HG03558 (cell line): ENCODE measurements at regions not wholly inside any gene's neighbourhood (a gene's known extent, or its start where the extent isn't known, plus 50 kb on each side); places are given as distances from the start of the nearest gene placed in this dataset.

Experiments used
- ATAC-seq: cut with Tn5 transposase; IDR thresholded peaks from one replicate; pipeline ENCODE4 v1.9.1; 2021; ENCODE audit warnings: moderate number of reproducible peaks; ENCODE audit not compliant: unreplicated experiment; ENCODE audit errors: extremely low read depth

DNA sequence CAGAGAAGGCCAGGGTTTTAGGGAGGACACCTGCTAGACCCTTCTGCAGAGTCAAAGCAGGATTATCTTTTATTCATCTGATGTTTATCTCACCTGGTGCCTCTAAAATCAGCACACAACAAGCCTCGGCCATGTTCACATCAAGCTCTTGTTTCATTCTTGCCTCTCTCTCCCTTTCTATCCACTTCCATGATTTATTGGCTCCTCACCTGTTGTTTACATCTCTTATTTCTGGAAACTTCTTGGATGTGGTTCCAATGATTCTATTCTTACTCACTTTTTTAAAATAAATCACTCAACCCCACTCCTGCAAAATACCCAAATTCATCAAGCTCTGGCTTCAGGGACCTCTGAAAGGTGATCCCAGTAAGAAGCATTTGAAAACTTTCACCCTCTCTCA lies 407.0 kb upstream of the KLF4 start:
- ATAC-seq = no peak

DNA sequence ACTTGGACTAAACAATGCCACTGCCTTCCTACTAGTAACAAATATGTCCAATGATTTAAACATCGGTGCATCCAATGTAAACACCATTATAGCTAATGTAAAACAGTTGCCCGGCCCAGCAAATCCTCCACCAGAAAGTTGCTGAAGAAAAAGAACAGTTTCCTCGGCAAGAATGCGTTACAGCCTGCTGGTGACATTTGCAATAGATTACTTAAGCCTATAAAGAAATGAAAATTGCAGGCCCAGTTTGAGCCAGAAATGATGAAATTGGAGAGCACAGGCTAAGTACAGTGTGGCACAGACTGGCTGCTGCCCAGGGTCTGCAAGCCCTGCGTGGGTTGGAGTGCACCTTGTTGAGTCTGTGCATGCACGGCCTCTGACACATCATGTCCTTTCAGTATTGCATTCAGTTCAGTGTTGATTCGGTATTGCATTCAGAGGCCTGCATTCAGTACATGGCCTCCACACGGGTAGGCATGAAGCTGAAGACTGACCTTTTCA lies 406.0 kb upstream of the KLF4 start:
- no peak for ATAC-seq

DNA sequence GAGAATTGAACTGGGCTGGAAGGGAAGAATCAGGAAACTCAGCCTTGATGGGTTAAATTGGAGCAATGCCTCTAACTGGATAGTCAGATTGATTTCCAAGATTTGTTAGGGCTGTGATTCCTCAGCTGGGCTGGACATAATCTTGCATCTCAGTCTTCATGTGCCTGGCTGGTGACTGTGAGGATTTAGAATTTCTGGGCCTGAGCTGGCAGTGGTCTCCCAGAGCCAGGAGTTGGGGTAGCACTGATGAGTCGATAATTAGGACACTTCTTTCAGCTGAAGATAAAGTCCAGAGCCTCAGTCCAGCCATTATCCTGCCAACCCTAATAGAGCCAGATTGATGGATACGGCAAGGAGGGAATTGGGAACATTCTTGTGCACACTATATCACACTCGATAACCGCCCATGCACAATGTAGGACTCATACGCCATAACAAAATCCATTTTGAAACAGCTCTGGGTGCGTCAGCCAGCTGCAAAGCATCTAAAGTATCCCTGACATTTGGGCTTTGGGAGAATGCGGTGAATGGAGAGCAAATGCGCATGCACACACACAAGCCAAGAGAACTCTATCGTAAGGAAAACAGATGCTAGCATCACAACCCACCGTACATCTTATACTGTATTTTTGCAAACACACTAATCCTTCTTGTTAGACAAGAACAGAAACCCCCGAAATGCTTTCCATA lies 405.1 kb upstream of the KLF4 start:
- ATAC-seq = no peak

DNA sequence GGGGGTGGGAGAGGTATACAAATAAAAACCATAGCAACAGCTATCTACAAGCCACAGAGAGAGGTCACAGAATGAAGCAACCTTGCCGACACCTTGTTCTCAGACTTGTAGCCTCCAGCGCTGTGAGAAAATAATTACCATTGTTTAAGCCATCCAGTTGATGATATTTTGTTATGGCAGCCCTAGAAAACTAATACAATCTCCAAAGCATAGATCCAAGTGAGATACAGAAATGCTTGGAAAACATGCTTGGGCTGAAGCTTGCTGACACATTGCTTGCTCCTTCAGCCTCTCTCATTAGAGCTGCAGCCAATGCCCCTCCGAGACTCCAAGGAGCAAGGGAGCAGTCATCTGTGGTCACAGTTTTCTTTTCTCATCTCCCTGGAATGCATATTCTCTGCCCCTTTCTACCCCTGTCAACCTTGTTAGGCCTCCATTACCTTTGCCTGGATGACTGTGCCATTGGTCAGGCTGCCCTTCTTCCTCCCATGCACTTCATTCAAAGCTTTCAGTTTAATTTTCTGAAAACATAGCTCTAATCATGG lies 401.4 kb upstream of the KLF4 start:
- no peak for ATAC-seq

DNA sequence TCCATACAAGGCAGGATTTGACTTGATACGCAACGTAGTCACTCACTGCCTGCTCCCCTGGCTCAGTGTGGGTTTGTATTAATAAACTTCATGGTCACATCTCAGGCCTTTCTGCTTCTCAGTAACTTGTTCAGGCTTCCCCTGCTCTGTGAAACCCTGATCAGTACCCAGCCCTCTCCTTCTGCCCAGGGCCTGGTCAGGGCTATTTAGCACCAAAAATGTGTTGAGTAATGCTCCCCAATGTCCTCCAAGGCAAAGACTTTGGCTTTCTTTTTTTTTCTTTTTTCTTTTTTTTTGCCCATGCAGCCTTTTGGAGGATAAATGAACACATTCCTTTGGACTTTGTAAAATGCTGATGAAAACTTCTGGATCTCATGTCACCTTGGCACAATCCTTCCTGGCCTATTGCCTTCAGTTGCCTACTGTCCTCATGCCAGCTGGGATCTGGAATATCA lies 399.2 kb upstream of the KLF4 start:
- no peak for ATAC-seq

DNA sequence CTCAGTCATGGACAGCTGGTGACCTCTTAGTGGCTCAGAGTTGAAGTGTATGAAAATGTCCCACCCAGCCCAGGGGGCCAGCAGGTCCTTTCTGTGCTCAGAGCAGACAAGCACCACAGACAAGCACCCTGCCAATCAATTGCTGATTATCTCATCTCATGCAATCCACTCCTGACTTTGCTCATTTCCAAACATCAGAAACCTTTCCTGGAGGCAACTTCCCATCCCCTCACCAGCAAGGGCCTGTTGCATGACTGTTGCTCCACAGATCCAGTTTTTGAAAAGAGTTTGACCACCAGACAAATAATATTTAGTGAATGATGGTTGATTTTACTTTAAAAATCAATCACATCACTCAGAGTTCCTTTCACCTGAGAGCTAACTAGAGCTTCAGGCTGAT lies 397.3 kb upstream of the KLF4 start:
- ATAC-seq = no peak

DNA sequence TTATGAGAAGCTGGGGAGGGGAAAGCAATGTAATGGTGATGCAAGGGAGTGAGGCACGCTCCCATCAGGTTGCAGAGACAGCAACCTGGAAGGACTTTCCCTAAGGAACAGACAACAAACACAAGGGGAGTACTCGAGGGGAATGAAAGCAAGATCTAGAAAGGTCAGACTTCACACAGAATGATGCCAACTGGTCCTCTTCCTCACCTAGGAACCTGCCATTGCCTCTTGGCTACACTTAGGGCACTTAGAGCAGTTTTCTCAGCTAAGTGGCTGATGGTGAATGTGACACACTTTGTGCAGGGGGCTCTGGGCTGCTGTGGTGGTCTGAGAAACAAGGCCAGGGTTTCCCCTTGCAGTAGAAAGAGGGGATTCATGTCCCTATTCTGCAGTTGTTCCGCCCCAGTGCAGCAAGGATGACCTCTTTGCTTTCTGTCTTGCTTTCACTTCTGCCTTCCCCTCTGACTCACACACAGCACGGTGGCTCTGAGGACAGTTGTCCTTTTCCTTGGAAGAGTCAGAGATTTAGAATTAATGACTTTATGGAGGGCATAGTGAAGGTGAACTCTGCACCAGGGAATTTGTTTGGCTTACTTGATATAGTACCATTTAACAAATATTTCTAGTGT lies 394.0 kb upstream of the KLF4 start:
- peak; percentile 93 for ATAC-seq

DNA sequence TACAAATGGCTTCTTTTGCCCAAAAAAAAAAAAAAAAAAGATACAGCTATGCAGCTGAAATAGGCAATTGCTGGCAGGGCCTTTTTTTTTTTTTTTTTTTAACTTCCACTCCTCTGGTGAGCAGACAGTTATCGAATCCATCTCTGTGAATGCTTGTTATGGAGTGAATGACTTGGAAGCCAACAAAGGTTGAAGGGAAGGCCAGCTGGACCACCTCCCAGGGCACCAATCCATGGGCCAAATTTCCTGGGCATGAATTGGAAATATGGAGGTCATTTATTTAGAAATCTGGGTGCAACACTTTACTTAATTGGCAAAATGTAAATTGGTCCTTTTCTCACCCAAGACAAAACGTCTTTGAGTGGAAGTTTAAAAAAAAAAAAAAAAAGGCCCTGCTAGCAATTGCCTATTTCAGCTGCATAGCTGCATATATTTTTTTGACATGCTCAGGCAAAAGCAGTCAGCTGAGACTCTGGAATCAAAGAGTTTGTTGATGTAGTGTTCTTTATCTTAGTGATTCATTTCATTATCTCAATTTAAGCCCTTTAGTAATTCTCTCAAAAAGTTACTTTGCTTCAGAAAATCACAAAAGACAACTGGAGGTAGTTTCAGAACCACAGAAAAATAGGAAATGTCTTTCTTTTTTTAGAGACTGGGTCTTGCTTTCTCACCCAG lies 392.2 kb upstream of the KLF4 start:
- ATAC-seq = no peak

DNA sequence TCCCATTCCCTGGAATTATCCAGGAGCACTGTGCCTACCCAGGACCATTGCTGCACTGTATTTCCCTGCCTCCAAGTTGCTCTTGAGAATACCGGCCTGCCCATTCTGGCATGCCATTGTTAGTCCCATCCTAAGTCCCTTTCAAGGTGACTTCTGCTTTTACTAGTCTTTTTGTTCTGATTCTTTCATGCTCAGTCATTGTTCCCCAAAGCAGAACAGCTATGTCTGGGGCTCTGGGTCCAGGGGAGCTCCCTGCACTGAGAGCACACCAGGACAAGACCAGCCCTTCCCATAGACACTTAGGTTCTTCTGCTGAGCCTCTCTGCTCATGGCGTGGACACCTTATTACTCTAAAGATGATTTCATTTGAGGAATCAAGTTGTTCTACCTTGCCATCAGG lies 388.9 kb upstream of the KLF4 start:
- no peak for ATAC-seq

DNA sequence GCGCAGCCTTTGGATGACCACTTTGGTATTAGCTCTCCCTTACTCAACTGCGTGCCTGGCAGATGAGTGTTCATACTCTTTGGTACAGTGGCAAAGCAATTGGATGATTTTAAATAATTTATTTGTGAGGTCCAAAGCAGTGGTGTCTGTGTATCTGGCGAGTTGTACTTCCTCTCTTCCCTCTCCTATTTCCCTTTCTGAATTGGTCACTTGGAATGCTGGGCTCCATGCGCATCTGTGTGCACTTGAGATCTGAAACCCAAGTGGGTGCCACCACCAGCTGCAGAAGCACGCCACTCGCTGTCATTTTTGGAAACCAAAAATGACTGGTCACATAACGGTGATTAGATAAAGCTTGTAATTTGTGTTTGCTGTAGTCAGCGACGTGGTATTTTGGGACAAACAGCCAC lies 386.0 kb upstream of the KLF4 start:
- ATAC-seq = no peak

DNA sequence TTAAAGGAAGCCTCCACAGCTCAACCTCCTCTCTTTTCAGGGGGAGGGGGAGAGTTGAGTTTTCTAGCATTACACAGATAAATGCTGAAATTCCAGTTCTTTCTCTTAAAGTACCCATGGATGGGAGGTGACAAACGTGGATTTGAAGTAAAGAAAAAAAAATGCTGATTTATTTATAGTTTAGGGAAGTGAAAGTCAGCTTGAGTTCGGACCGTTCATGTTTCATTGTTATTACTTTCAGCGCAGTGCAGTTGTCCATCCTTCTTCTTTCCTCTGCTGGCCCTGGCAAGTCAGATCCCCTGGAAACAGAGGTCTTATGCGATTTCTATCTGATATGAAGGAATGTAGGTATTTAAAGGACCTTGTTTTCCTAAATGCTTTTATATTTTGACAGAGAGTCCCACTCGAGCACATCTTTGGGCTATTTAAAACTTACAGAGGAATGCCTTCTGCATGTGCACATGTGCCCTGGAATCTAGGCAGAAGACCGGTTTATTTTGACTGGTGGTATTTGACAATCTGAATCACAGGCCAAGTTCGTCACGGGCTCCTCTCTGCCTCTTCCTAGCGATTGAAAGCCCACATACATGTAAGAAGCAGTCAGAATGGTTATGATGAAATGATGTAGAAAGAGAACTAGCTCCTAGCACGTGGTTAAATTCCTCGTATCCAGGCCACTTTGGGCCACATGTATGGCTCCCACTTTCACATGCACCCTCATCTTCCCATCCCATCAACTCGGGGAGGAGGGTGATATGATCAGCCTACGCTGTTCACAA lies 385.2 kb upstream of the KLF4 start:
- peak; percentile 61 for ATAC-seq

DNA sequence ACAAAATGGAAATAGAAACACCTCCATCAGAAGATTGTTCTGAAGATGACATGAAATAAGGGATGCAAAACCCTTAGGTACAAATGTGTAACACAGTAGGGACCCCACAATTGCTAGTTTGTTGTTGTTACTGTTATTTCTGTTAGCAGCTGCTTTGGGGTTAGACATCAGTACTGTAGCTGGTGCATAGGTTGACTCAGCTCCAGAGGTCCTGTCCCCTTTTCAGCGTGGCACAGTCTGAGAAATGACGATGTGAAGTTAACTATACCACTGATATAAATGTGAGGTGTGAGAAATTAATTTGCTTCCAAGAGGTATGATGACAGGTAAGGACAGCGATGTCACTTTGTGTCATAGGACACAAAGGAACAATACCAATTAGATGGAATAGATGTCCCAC lies 384.6 kb upstream of the KLF4 start:
- peak; percentile 21 for ATAC-seq

DNA sequence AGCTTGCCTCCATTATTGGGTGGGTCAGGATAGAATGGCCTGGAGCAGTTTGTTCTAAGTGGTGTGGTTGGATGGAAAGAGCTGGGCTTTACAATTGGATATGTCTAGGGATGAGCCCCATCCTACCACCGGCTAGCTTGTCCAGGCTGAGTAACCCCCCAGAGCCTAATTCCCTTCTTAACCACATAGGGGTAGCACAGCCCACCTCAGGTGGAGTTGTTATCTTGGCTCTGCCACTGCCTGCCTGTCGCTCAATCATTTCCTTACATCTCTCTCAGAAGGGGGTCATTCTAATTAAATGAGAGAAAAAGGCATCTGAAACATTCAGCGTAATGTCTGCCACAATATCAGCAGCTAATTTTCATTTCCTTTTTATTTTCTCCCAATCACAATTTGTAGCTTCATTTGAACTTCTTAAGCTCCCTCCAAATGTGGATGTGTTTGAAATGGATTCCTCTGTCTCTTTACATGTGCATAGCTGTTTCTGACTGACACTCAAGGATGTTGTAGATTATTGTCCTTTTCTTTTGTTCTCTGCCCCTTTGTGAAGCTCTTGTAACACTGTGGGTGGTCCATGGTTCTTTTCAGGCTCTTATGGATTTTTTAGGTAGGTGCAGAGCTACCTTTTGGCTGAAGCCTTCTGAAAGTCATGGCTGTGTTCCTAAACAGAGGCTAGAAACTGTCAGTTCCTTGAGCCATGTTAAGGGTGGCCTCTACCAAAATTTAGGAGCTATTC lies 383.1 kb upstream of the KLF4 start:
- ATAC-seq = no peak

DNA sequence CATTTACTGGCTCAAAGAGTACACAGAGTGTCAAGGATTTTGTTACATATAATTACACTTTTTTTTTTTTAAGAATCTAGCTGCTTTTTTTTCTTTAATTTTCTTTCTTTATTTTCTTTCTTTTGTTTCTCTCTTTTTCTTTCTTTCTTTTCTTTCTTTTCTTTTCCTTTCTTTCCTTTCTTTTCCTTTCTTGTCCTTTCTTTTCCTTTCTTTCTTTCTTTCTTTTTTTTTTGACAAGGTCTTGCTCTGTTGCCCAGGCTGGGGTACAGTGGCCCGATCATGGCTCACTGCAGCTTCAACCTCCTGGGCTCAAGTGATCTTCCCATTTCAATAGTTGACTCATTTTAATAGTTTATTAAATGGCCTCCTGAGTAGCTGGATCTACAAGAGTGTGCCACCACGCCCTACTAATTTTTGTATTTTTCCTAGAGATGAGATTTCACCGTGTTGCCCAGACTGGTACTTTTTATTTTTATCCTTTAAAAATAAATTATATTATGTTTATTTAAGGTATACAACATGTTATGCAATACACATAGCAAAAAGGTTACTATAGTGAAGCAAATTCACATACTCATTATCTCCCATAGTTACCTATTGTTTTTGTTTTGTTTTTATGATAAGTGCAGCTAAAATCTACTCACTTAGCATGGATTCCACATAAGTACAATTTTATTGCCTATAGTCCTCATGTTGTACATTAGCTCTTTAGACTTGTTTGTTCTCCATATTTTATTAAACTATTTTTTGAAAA lies 381.5 kb upstream of the KLF4 start:
- ATAC-seq = no peak

DNA sequence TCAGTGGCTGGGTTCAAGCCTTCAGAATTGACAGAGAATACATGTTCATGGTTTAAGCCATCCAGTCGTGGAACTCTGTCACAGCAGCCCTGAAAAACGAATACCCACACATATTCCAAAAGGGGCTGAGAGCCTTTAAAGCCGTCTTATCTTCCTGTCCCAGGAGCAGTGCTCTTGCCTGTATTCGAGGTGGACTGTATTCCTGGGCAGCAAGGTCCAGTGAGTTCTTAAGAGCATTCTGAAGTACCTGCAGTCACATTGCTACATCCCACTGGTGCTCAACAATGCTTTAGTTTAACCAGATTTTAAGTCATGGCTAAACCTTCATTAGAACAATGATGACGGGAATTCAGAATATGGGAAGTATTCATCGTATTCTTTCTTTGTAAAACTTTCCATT lies 380.7 kb upstream of the KLF4 start:
- ATAC-seq = no peak

DNA sequence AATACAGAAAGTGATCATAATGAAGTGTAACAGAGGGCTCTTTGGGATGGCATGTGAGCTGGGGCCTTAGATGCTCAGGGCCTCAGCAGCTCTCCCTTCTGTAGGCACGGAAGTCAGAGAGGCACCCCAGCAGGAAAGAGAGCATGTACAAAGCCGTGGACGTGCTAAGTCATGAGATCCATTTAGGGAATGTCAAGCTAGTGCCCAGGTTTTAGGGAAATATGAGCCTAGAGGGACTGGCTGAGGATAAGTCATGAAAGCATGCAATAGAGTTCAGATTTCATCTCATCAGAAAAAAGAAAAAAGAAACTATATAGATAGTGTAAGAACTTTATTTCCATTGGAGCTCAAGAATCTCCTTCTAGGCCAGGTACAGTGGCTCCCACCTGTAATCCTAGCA lies 379.5 kb upstream of the KLF4 start:
- ATAC-seq = no peak

DNA sequence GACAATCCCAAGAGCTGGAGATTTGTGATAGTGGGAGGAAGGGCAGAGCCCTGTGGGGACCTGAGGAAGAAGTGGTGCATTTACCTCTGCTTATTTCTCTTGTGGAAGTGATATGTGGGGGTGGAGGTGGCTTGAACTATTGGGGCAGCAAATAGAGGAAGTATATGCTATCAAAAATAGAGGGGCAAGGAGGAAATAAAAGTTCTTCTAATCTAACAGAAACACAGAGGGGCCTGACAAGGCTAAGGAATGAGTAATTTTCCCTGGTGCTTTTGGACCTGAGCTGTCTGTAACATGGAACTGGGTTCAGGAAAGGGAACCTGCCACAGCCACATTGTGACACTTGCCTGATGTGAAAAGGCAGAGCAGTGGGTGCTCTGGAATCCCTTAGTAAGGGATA lies 378.6 kb upstream of the KLF4 start:
- no peak for ATAC-seq

DNA sequence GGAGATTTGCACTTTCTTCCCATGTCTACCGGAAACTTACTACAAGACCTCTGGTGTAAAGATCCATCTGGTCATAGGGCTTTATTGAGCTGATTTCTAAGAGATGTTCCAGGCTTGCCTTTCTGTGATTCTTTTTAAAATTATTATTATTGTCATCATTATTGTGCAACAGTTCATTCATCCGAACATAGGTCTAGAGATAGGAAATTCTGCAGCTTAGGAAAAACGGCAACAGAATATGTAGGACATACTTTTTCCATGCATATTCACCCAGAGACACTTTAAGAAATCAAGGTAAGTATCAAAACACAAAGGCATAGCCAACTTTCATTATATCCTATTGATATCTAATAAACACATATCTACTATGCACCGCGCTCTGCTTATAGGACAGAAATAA lies 378.2 kb upstream of the KLF4 start:
- ATAC-seq = no peak

DNA sequence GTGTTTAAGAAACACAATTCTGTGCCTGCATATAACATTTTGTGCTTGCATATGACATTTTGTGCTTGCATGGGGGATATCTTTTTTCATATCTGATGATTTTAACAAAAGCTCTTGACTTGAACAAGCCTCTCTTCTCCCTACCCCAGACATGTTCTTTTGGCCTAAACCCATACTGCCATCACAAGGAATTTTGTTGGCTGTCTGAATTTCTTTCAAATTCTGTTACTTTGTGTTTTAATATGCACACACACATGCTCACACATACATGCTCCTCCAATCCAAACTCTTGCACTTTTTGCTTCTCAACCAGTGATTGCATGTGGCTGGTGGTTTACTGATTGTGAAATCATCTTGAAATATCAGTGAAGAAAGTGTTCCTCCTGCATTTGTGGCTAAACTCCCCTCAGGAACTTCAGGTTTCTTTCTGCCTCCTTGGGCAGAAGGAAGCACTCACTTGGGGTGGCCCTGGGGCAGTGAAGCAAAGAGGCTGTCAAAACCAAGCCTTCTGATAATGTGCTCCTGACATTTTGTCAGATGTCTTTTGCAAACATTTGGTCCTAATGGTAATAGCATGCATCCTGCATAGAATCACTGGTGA lies 377.2 kb upstream of the KLF4 start:
- no peak for ATAC-seq
